H9 (cell line): ENCODE measurements at regions not wholly inside any gene's neighbourhood (a gene's known extent, or its start where the extent isn't known, plus 50 kb on each side); places are given as distances from the start of the nearest gene placed in this dataset.

ENCODE experiments used
- DNase-seq: peaks from one replicate; pipeline ENCODE4 v3.0.0-alpha.2; 2017
- H2AFZ ChIP-seq: one replicate; pipeline ENCODE4 v1.6.1; 2013; ENCODE audit warnings: mild to moderate bottlenecking, low read length, control low read depth, moderate library complexity
- H2AK5ac ChIP-seq: 2 replicates; pipeline ENCODE4 v1.6.1; 2013; ENCODE audit warnings: low read length, control low read depth, mixed read lengths; ENCODE audit not compliant: insufficient read length
- H2BK120ac ChIP-seq: one replicate; pipeline ENCODE4 v1.6.1; 2013; ENCODE audit warnings: low read depth, mild to moderate bottlenecking, low read length, control low read depth, inconsistent platforms; ENCODE audit not compliant: poor library complexity, severe bottlenecking
- H2BK12ac ChIP-seq: 2 replicates; pipeline ENCODE4 v1.6.1; 2013; ENCODE audit warnings: low read length, control low read depth, mixed read lengths, low read depth; ENCODE audit not compliant: insufficient read length
- H2BK15ac ChIP-seq: 2 replicates; pipeline ENCODE4 v1.6.1; 2013; ENCODE audit warnings: low read depth, low read length, control low read depth
- H2BK20ac ChIP-seq: one replicate; pipeline ENCODE4 v1.6.1; 2013; ENCODE audit warnings: low read depth, mild to moderate bottlenecking, low read length, control low read depth, inconsistent platforms; ENCODE audit not compliant: poor library complexity, severe bottlenecking
- H2BK5ac ChIP-seq: 2 replicates; pipeline ENCODE4 v1.6.1; 2013; ENCODE audit warnings: low read length, control low read depth, mixed read lengths; ENCODE audit not compliant: insufficient read length
- H3K14ac ChIP-seq: 2 replicates; pipeline ENCODE4 v1.6.1; 2013; ENCODE audit warnings: low read length, control low read depth; ENCODE audit not compliant: insufficient read depth
- H3K18ac ChIP-seq: 2 replicates; pipeline ENCODE4 v1.6.1; 2013; ENCODE audit warnings: low read depth, mild to moderate bottlenecking, mixed read lengths, low read length, control low read depth; ENCODE audit not compliant: insufficient read length
- H3K23ac ChIP-seq: 2 replicates; pipeline ENCODE4 v1.6.1; 2013; ENCODE audit warnings: low read length, control low read depth, mixed read lengths, low read depth; ENCODE audit not compliant: insufficient read length
- H3K23me2 ChIP-seq: 2 replicates; pipeline ENCODE4 v1.6.1; 2013; ENCODE audit warnings: low read depth, mild to moderate bottlenecking, mixed read lengths, low read length, control low read depth; ENCODE audit not compliant: insufficient read length, poor library complexity, severe bottlenecking
- H3K27ac ChIP-seq: 2 replicates; pipeline ENCODE4 v1.5.1; 2013; ENCODE audit warnings: low read length, control low read depth, mixed read lengths, low read depth; ENCODE audit not compliant: insufficient read length
- H3K27me3 ChIP-seq: 2 replicates; pipeline ENCODE4 v1.6.1; 2013; ENCODE audit warnings: low read length, control low read depth, inconsistent platforms; ENCODE audit not compliant: insufficient read depth
- H3K4ac ChIP-seq: 2 replicates; pipeline ENCODE4 v1.6.1; 2013; ENCODE audit warnings: low read depth, mild to moderate bottlenecking, control low read depth, inconsistent platforms, low read length, moderate library complexity
- H3K4me1 ChIP-seq: 2 replicates; pipeline ENCODE4 v1.6.1; 2013; ENCODE audit warnings: low read length, control low read depth, inconsistent platforms; ENCODE audit not compliant: insufficient read depth
- H3K4me2 ChIP-seq: 2 replicates; pipeline ENCODE4 v1.6.1; 2013; ENCODE audit warnings: low read length, control low read depth, mixed read lengths; ENCODE audit not compliant: insufficient read length, insufficient read depth
- H3K56ac ChIP-seq: 2 replicates; pipeline ENCODE4 v1.6.1; 2013; ENCODE audit warnings: low read depth, mild to moderate bottlenecking, mixed read lengths, low read length, control low read depth; ENCODE audit not compliant: insufficient read length
- H3K79me1 ChIP-seq: 2 replicates; pipeline ENCODE4 v1.6.1; 2013; ENCODE audit warnings: low read depth, mild to moderate bottlenecking, moderate library complexity, low read length, control low read depth, inconsistent platforms; ENCODE audit not compliant: insufficient read depth, poor library complexity, severe bottlenecking
- H3K79me2 ChIP-seq: 2 replicates; pipeline ENCODE4 v1.6.1; 2013; ENCODE audit warnings: low read length, control low read depth, inconsistent platforms; ENCODE audit not compliant: insufficient read depth
- H3K9ac ChIP-seq: 2 replicates; pipeline ENCODE4 v1.6.1; 2013; ENCODE audit warnings: low read length, control low read depth, mixed read lengths; ENCODE audit not compliant: insufficient read length; ENCODE audit errors: extremely low read depth
- H3K9me3 ChIP-seq: one replicate; pipeline ENCODE4 v1.6.1; 2013; ENCODE audit warnings: low read depth, low read length, inconsistent platforms; ENCODE audit not compliant: control insufficient read depth
- H3T11ph ChIP-seq: one replicate; pipeline ENCODE4 v1.6.1; 2013; ENCODE audit warnings: mild to moderate bottlenecking, low read length, control low read depth, inconsistent platforms
- H4K20me1 ChIP-seq: one replicate; pipeline ENCODE4 v1.6.1; 2013; ENCODE audit not compliant: control insufficient read depth, insufficient read length, insufficient read depth
- H4K5ac ChIP-seq: 2 replicates; pipeline ENCODE4 v1.6.1; 2013; ENCODE audit warnings: low read depth, mild to moderate bottlenecking, mixed read lengths, low read length, control low read depth; ENCODE audit not compliant: insufficient read length
- H4K8ac ChIP-seq: replicated peaks from 2 replicates; pipeline ENCODE4 v1.6.1; 2013; ENCODE audit warnings: low read length, control low read depth, mixed read lengths, low read depth; ENCODE audit not compliant: insufficient read length
- H4K91ac ChIP-seq: 2 replicates; pipeline ENCODE4 v1.6.1; 2013; ENCODE audit warnings: low read depth, mild to moderate bottlenecking, moderate library complexity, mixed read lengths, low read length, control low read depth; ENCODE audit not compliant: insufficient read length
- H3K27ac Mint-ChIP-seq, 3 experiments: 2 replicates in 2 of 3; 3 replicates in 1 of 3; pipeline ENCODE4 v1.8.0; 2020 to 2021; ENCODE audit warnings: mixed read lengths in 3 of 3, mild to moderate bottlenecking in 1 of 3, moderate library complexity in 1 of 3
- H3K27me3 Mint-ChIP-seq: 2 replicates; pipeline ENCODE4 v1.8.0; 2021; ENCODE audit warnings: low read depth, mild to moderate bottlenecking, moderate library complexity, mixed read lengths
- H3K36me3 Mint-ChIP-seq, 3 experiments: 2 replicates in 2 of 3; 3 replicates in 1 of 3; pipeline ENCODE4 v1.8.0; 2020 to 2021; ENCODE audit warnings: low read depth in 3 of 3, mixed read lengths in 3 of 3; ENCODE audit not compliant: insufficient read depth in 1 of 3
- H3K4me1 Mint-ChIP-seq, 2 experiments: 2 replicates each; pipeline ENCODE4 v1.8.0; 2020; ENCODE audit warnings: mixed read lengths in 2 of 2
- H3K4me3 Mint-ChIP-seq, 2 experiments: 2 replicates in 1 of 2; 3 replicates in 1 of 2; pipeline ENCODE4 v1.8.0; 2020 to 2021; ENCODE audit warnings: mild to moderate bottlenecking in 2 of 2, mixed read lengths in 2 of 2, moderate library complexity in 1 of 2
- H3K9me3 Mint-ChIP-seq, 2 experiments: 2 replicates in 1 of 2; 3 replicates in 1 of 2; pipeline ENCODE4 v1.8.0; 2020; ENCODE audit warnings: mild to moderate bottlenecking in 2 of 2, mixed read lengths in 2 of 2, moderate library complexity in 1 of 2
- WGBS: extraction: QIAGEN DNeasy Blood & Tissue Kit; methylation state at CpG from one replicate; pipeline ENCODE4 v1.1.7; 2013; ENCODE audit warnings: missing lambda C conversion rate, low lambda C conversion rate, mixed read lengths; ENCODE audit not compliant: insufficient read length; ENCODE audit errors: extremely low coverage; 5-methylcytosine and 5-hydroxymethylcytosine counted together
- TF ChIP-seq, protein P1 (sequence below): fragments of 200-600 bp; sonication (generic); conservative IDR thresholded peaks from 3 replicates; pipeline ENCODE4 v1.8.0; 2021; ENCODE audit warnings: antibody characterized with exemption, mild to moderate bottlenecking

- no peak overlapping the region for H2BK5ac ChIP-seq
- H3K9ac ChIP-seq, result no peak overlapping the region
- Mint-ChIP-seq H3K4me1 (peaks cover 6 to 7% of the 10 kb centered on the region in 2 experiments; a peak in 3 of 4 replicates), H3K27ac (no peak overlapping the region), H3K36me3 (no peaks in the 10 kb centered on the region; a peak in 1 of 7 replicates), H3K4me3 (no peak overlapping the region), H3K9me3 (no peaks in the 10 kb centered on the region), H3K27me3 (no peaks in the 10 kb centered on the region)
- no peaks in the 10 kb centered on the region for H4K20me1 ChIP-seq
- no CpG with 5 or more reads among the region's 1 CpG for WGBS
- no peak overlapping the region for H4K8ac ChIP-seq
- no peak overlapping the region for H2AFZ ChIP-seq
- H3K4me2 ChIP-seq, result no peak overlapping the region
- no peaks in the 10 kb centered on the region for H3K23me2 ChIP-seq
- H3K18ac ChIP-seq, result no peak overlapping the region
- no peak overlapping the region for H3K23ac ChIP-seq
- no peak overlapping the region for H3K4ac ChIP-seq
- no peak overlapping the region for H2BK12ac ChIP-seq
- H4K91ac ChIP-seq, result no peak overlapping the region
- no peak overlapping the region for H4K5ac ChIP-seq
- H2BK20ac ChIP-seq, result no peak overlapping the region
- no peak overlapping the region for H2AK5ac ChIP-seq
- H2BK120ac ChIP-seq, result no peak overlapping the region
- H2BK15ac ChIP-seq, result no peak overlapping the region
- H3T11ph ChIP-seq, result no peak overlapping the region
- no peak overlapping the region for H3K27ac ChIP-seq
- no peaks in the 10 kb centered on the region for H3K9me3 ChIP-seq
- TF ChIP-seq, protein P1, sequence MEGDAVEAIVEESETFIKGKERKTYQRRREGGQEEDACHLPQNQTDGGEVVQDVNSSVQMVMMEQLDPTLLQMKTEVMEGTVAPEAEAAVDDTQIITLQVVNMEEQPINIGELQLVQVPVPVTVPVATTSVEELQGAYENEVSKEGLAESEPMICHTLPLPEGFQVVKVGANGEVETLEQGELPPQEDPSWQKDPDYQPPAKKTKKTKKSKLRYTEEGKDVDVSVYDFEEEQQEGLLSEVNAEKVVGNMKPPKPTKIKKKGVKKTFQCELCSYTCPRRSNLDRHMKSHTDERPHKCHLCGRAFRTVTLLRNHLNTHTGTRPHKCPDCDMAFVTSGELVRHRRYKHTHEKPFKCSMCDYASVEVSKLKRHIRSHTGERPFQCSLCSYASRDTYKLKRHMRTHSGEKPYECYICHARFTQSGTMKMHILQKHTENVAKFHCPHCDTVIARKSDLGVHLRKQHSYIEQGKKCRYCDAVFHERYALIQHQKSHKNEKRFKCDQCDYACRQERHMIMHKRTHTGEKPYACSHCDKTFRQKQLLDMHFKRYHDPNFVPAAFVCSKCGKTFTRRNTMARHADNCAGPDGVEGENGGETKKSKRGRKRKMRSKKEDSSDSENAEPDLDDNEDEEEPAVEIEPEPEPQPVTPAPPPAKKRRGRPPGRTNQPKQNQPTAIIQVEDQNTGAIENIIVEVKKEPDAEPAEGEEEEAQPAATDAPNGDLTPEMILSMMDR, result no peak
- no peaks in the 10 kb centered on the region for H3K27me3 ChIP-seq
- H3K79me1 ChIP-seq, result no peaks in the 10 kb centered on the region
- no peaks in the 10 kb centered on the region for H3K4me1 ChIP-seq
- no peak overlapping the region for H3K14ac ChIP-seq
- H3K79me2 ChIP-seq, result no peaks in the 10 kb centered on the region
- no peak overlapping the region for H3K56ac ChIP-seq
- no peak for DNase-seq
These were observed 230.9 kb downstream of the PIK3R1 start for GRCh38 chr5:68446487-68446894.
